HG03139 (cell line): ENCODE measurements at regions not wholly inside any gene's neighbourhood (a gene's known extent, or its start where the extent isn't known, plus 50 kb on each side); places are given as distances from the start of the nearest gene placed in this dataset.
"Not testable (repeated sequence)": the region's sequence is repeated elsewhere in the genome, so short reads cannot be mapped to it uniquely, and the experiment has no call there.

ENCODE experiments used
- ATAC-seq: cut with Tn5 transposase; IDR thresholded peaks from one replicate; pipeline ENCODE4 v1.9.1; 2021; ENCODE audit not compliant: unreplicated experiment

GRCh38 chr11:121873766-121874165, 242.2 kb downstream of the BLID start:
- ATAC-seq, result no peak

GRCh38 chr11:121872356-121872755, 243.7 kb downstream of the BLID start:
- ATAC-seq, result no peak

- ATAC-seq, result no peak
These were observed 245.6 kb downstream of the BLID start for GRCh38 chr11:121870206-121871045.

GRCh38 chr11:121869478-121869877, 246.5 kb downstream of the BLID start:
- ATAC-seq, result no peak

GRCh38 chr11:121866754-121867153, 249.3 kb downstream of the BLID start:
- no peak for ATAC-seq

- ATAC-seq, result no peak
These were observed 251.4 kb downstream of the BLID start for GRCh38 chr11:121864660-121865059.

GRCh38 chr11:121863126-121863525, 252.9 kb downstream of the BLID start:
- ATAC-seq, result no peak

GRCh38 chr11:121855138-121855537, 260.9 kb downstream of the BLID start:
- ATAC-seq, result not testable (repeated sequence)

- no peak for ATAC-seq
These were observed 272.0 kb downstream of the BLID start for GRCh38 chr11:121844016-121844415.

- no peak for ATAC-seq
These were observed 273.8 kb downstream of the BLID start for GRCh38 chr11:121842192-121842585.

GRCh38 chr11:121841487-121842191, 274.4 kb downstream of the BLID start:
- no peak for ATAC-seq

- ATAC-seq, result no peak
These were observed 276.2 kb downstream of the BLID start for GRCh38 chr11:121839781-121840180.

- ATAC-seq, result no peak
These were observed 277.4 kb downstream of the BLID start for GRCh38 chr11:121838571-121838970.

GRCh38 chr11:121833970-121834369, 282.0 kb downstream of the BLID start:
- ATAC-seq, result no peak

GRCh38 chr11:121829159-121829643, 286.8 kb downstream of the BLID start:
- ATAC-seq, result no peak

- no peak for ATAC-seq
These were observed 301.1 kb downstream of the BLID start for GRCh38 chr11:121814962-121815361.

GRCh38 chr11:121814296-121814695, 301.7 kb downstream of the BLID start:
- ATAC-seq, result no peak

- no peak for ATAC-seq
These were observed 305.7 kb downstream of the BLID start for GRCh38 chr11:121810291-121810690.

- no peak for ATAC-seq
These were observed 307.9 kb downstream of the BLID start for GRCh38 chr11:121808096-121808495.

- ATAC-seq, result no peak
These were observed 309.0 kb downstream of the BLID start for GRCh38 chr11:121807051-121807450.

GRCh38 chr11:121802542-121802941, 313.5 kb downstream of the BLID start:
- no peak for ATAC-seq

- ATAC-seq, result no peak
These were observed 314.2 kb downstream of the BLID start for GRCh38 chr11:121801781-121802180.
